ENCODE measurements at regions not wholly inside any gene's neighbourhood (a gene's known extent, or its start where the extent isn't known, plus 50 kb on each side); places are given as distances from the start of the nearest gene placed in this dataset.

- no peak overlapping the region for H3K4me3 ChIP-seq (ENCODE audit: control insufficient read depth, low read depth, low read length)
- TF ChIP-seq CTCF (conservative IDR thresholded peaks at IDR 0.05; ENCODE audit: control insufficient read depth, insufficient read depth, low read depth, low read length) = no peak
- no peak for DNase-seq (ENCODE audit: low read depth)
These were observed 396.2 kb upstream of the DUSP10 start for GRCh38 chr1:222138095-222138494.

- no peak overlapping the region for H3K4me3 ChIP-seq (ENCODE audit: control insufficient read depth, low read depth, low read length)
- TF ChIP-seq CTCF (conservative IDR thresholded peaks at IDR 0.05; ENCODE audit: control insufficient read depth, insufficient read depth, low read depth, low read length) = no peak
- no peak for DNase-seq (ENCODE audit: low read depth)
These were observed 395.0 kb upstream of the DUSP10 start for GRCh38 chr1:222136869-222137268.

GRCh38 chr1:222129041-222129440 lies 387.2 kb upstream of the DUSP10 start:
- no peak for TF ChIP-seq CTCF (conservative IDR thresholded peaks at IDR 0.05; ENCODE audit: control insufficient read depth, insufficient read depth, low read depth, low read length)
- H3K4me3 ChIP-seq (ENCODE audit: control insufficient read depth, low read depth, low read length) = no peak overlapping the region
- DNase-seq (ENCODE audit: low read depth) = no peak

GRCh38 chr1:222127526-222128152 lies 385.8 kb upstream of the DUSP10 start:
- TF ChIP-seq CTCF (conservative IDR thresholded peaks at IDR 0.05; ENCODE audit: control insufficient read depth, insufficient read depth, low read depth, low read length) = no peak
- H3K4me3 ChIP-seq (ENCODE audit: control insufficient read depth, low read depth, low read length) = no peak overlapping the region
- DNase-seq (ENCODE audit: low read depth) = no peak

- H3K4me3 ChIP-seq (ENCODE audit: control insufficient read depth, low read depth, low read length) = no peak overlapping the region
- TF ChIP-seq CTCF (conservative IDR thresholded peaks at IDR 0.05; ENCODE audit: control insufficient read depth, insufficient read depth, low read depth, low read length) = no peak
- no peak for DNase-seq (ENCODE audit: low read depth)
These were observed 385.2 kb upstream of the DUSP10 start for GRCh38 chr1:222127096-222127495.

- no peak overlapping the region for H3K4me3 ChIP-seq (ENCODE audit: control insufficient read depth, low read depth, low read length)
- no peak for TF ChIP-seq CTCF (conservative IDR thresholded peaks at IDR 0.05; ENCODE audit: control insufficient read depth, insufficient read depth, low read depth, low read length)
- no peak for DNase-seq (ENCODE audit: low read depth)
These were observed 384.2 kb upstream of the DUSP10 start for GRCh38 chr1:222126052-222126451.

GRCh38 chr1:222124602-222125001 lies 382.7 kb upstream of the DUSP10 start:
- peak; percentile 49 for TF ChIP-seq CTCF (conservative IDR thresholded peaks at IDR 0.05; ENCODE audit: control insufficient read depth, insufficient read depth, low read depth, low read length)
- no peak overlapping the region for H3K4me3 ChIP-seq (ENCODE audit: control insufficient read depth, low read depth, low read length)
- DNase-seq (ENCODE audit: low read depth) = peak; percentile 7

Measured in fibroblast of mammary gland (primary cell).